Stimulated activated CD4-positive, alpha-beta T cell treated with anti-CD3 and anti-CD28 coated beads, Interleukin-1b, Interleukin-23, amount 100 ng/mL, for 48 hours (primary cell): ENCODE measurements at regions not wholly inside any gene's neighbourhood (a gene's known extent, or its start where the extent isn't known, plus 50 kb on each side); places are given as distances from the start of the nearest gene placed in this dataset.

Experiments used
- DNase-seq: peaks from one replicate; pipeline ENCODE4 v3.0.0-alpha.2; 2020

DNA sequence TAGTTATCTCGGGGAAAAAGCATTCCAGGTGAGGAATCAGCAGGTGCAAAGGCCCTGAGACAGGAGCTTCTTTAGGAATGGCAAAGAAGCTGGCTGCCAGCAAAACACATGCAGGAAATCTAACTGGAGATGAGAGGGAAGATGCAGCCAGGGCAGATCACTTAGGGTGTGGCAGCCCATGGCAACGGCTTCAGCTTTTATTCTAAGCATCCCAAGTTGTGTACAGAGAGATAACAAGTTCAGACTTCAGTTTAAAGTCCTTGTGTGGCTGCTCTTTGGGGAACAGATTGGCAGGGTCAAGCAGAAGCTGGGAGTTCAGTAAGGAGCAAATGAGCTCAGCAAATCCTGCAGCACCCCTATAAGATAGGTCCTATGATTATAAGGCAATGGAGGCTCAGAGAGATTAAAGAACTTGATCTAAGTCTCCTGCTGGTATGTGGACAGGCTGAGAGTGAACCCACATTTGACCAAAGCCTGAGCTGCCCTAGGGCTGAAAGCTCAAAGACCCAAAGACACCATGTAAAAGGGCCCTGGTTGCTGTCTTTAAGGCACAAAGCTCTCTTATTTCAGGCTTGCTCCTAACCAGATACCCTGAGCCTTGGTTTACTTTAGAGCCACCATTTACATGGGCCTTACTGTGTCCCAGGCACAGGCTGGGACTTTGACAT lies 466.8 kb downstream of the SOX6 start:
- DNase-seq = no peak

DNA sequence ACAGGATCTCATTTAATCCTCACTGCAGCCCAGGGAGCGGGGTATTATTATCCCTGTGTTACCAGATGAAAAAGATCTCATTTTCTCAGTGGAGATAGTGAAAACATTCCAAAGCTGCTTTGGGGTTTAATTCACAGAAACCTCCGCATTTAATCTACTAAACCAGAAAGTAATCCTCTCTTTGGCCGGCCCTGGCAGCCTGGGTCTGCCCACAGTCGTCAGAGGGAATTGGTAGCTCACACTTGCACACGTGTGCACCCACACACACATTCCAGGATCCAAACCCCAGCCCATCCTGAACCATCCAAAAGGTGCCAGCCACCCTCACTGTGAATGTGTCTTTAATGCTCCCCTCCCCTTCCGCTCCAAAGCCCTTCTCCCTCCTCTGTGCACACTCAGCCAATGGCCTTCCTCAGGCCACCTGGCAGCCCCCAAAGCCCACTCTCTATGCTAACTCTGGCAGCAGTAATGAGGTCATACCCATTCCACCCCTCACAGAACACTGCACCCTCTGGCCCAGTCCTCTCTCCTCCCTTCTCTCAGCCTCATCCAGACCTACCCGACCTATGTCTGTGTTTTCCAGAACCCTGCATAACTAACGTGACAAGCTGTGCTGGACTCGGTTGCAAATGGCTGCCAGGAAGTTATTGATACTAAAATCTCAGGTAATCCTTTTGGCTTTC lies 466.2 kb downstream of the SOX6 start:
- DNase-seq = no peak

DNA sequence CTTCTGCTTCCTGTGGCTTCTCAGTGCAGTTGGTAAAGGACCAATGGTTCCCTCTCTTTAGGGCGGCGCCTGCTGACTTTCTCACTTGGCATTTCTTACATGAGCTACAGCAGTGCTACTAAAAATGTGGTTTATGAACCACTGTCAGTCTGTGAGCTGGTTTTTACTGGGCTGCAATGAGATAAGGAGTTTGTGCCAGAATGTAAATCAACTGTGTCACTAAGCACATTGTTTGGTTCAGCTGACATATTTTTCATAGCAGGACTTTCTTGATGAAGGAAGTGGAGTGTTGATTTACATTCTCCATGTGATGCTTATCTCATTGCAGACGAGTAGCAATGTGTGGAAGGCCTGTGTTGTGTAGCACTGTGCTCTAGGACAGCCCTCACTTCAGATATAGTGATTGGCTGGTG lies 463.3 kb downstream of the SOX6 start:
- no peak for DNase-seq

DNA sequence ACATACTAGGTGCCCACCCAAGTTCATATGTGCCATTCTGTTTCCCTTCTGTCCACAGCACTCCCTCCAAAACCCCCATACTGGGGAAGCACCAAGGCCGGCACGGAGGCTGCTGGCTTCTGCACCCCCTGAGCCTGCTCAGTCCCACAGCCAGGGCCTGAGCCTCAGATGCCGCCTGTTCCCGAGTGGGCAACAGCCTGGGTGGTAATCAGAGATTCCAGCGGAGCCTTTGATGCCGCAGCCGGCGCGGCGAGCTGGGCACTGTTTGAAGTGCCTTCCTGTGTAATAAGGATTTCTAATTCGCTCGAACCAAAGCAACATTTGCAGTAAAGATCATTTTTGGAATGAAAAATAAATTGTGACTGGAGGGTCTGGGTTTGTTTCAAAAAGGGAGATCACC lies 460.3 kb downstream of the SOX6 start:
- DNase-seq = no peak

DNA sequence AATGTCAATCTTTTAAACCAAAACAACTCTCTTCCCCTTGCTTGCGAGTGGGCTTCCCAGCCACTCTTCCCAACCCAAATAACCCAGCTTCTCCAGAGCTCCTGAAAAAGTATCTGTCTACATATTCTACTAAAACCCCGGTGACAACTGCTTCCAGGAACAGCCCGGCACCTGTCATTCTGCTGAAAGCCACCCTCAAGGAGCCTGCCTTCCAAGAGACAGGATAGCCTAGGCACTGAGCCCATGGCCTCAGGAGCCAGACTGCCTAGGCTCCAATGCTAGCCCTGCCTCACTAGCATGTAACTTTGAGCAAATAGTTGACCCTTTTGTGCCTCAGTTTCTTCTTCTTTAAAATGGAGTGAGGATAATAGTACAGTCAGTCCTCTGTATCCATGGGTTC lies 459.8 kb downstream of the SOX6 start:
- DNase-seq = no peak

DNA sequence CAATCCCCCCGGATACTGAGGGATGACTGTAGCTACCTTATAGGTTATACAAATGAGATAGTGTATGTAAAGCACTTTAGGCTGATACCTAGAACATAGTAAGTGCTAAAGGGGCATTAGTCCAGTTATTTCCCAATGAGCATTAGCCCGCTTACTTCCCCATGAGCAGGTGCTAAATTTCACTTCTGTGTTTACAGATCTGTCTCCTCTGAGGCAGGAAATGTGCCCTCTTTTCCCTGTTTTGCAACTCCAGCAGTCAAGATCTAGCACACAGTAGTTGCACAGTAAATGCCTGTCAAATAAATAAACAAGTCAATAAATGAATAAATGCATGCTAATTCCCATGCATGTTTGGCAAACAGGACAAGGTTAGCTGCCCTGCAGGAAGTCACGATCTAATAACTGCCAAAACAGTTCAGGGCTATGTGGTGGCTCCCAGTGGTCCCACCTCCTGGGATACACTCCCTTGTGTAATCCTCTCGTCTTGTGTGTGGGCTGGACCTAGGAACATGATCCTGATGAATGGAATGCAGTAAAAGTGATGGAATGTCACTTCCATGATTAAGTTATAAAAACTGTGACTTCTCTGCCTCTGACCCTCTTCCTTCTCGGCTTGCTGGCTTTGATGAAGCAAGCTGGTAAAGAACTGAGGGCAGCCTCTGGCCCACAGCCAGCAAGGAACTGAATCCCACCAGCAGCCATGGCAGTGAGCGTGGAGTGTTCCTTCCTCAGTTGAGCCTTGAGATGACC lies 459.0 kb downstream of the SOX6 start:
- DNase-seq = no peak

DNA sequence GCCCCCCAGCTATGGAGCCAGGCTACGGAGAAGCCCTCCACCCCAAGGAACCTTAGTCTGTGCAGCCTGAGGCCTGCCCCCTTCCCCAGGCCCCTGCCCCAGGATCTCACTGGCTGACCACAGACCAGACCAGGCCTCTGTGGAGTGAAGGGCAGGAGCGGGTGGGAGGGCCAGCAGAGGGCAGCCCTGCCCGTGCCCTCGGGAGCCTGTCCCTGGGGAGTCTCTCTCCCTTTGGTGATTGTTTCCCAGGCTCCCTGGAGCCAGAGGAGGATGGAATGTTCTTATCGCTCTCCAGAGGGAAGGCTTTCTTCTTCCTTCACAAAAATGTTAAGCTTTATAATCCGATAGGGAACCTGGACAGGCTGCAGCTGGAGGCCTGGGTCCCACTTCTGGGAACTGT lies 455.3 kb downstream of the SOX6 start:
- no peak for DNase-seq

DNA sequence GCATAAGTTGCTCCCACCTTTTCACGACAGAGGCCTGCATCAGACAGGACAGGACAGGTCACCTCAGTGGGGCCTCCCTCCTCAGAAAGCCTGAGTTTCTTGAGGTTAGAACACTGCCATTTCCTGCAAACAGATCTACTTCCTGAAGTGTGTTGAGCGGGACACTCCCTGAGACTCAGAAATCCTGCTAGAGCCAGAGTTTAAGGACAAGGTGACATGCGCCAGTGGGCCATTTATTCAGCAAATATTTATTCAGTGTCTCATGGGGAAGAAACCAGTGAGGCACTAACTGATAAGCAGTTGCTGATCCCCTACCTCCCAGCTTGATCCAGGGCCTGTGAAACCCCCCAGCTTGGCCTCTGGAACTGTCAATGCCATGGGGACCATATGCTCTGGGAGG lies 454.6 kb downstream of the SOX6 start:
- no peak for DNase-seq

DNA sequence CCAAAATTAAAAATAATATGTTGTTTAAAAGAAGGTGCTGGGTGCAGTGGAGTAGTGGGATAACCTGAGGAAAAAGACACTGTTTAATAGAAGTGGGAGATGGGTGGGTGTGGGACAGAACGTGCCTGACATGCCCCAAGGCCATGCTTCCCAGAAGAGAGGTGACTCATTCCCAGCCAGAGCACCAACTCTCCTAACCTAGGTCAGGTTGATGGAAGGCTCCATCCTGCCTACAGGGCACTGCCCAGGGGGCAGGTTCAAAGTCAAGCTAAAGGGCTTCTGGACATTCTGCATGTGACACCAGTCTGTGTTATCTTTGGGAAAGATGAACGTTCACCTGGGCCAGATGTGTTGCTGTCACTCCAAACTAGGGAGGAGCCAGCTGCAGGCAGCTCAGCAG lies 453.1 kb downstream of the SOX6 start:
- DNase-seq = no peak

DNA sequence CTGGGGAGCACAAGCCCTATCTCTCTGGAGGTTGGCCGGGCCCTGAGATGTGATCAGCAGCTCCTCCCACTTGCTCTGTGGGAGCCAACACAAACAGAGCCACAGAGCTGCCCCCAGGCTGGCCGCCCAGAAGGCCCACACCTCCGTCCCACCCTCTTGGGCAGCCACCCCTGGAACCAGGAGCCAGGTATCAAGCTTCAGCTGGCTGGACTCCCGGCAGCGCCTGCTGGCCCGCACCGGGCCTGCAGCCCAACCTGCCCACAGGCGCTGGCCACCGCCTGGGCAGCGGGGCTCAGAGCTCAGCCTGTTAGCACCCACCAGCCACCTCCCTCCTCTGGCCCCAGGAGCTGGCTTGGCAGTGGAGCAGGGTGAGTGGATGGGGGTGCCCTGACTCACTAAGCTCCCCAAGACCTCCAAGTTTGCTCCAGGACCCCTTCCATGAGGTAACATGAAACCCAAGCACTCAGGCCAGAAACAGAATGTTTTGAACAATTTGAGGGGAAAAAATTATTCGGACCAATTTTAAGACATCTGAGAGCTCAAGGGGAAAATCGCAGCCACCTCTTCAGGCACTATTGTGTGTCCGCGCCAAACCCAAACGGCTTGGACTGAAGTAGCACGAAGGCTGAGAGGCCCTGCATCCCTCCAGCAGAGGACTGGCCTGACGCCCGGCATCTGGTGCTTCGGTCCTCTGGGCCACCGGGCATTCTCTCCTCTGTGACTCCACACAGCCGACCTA lies 450.8 kb downstream of the SOX6 start:
- DNase-seq = no peak

DNA sequence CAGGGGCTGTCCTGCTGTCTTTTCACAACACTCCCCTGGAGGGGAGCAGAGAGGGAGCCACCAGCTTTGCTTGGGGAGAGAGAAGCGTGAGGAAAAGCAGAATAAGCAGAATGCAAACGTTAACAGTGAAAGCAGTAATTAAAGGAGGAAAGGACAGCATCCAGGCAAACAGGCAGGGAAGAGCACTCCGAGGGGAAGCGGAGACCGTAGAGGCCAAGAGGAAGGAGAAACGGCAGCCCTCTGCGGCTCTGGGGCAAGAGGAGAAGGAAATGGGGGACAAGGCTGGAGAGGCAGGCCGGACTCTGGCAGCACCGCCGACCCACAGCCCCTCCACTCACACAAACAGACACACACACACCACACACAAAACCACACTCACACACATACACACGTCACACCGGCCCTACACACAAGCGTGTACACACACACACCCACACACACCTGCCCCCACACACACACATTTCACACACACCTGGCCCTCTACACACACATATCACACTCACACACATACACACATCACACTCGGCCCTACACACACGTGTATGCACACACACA lies 449.8 kb downstream of the SOX6 start:
- DNase-seq = no peak

DNA sequence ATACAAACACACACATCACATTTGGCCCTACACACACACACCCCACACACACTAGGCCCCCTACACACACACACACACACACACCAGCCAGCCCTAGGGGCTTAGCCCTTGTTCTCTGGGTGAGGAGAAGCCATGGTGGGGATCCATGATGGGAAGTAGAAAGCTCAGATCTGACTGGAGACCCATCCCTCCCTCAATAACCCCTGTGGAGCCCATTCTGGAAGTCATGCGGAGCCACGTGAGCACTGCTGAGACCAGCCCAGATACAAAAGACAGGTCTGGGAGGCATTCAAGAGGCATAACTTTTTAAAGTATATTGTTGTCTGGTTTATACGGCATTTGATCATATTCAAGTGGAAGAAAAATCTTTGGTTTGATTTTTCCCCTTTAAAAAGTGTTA lies 448.5 kb downstream of the SOX6 start:
- no peak for DNase-seq

DNA sequence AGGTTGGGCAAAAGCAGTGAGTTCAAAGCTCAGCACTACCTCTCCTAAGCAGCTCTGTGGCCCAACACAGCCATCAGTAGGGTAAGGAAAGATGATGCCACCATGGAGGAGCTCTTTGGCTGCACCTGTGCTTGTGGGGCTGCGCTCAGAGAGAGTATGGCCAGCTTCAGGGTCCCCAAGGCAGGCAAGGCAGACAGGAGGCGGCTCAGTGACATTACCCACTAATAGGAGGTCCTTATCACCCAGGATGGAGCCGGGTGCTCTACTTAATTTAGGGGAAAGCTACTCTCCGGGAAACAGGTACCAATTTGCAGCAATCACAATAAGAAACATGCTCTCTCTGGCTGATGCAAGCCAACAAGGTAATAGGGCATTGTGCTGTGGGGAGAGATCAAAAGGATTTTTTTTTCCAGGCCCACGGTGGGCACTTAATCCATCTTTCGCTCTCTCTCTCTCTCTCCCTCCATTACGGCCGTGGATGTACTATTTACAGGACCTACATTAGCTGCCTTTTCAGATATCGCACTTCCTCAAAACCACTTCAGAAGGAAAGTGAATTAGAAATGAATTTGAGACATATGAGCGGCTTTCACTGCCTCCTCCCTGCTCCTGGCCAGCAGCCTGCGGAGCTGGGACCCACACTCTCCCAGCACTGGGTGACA lies 446.3 kb downstream of the SOX6 start:
- no peak for DNase-seq

DNA sequence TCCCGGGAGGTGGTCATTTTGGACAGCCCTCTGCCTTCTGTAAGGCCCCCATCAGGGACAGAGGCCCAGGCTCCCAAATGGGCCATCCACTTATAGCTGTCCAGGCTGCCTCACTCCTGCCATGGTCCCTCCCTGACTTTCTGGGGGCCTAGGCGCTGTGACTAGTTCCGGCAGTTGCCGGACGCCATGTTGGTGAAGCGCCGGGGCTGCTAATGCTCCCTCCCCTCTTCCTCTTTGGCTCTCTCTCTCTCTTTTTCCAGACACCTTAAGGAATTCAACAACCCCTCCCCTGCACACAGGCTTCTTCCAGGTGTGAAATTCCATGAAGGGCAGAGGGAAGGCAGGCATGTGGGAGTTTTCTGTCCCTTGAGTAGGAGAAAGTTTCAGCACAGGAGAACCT lies 445.6 kb downstream of the SOX6 start:
- no peak for DNase-seq

DNA sequence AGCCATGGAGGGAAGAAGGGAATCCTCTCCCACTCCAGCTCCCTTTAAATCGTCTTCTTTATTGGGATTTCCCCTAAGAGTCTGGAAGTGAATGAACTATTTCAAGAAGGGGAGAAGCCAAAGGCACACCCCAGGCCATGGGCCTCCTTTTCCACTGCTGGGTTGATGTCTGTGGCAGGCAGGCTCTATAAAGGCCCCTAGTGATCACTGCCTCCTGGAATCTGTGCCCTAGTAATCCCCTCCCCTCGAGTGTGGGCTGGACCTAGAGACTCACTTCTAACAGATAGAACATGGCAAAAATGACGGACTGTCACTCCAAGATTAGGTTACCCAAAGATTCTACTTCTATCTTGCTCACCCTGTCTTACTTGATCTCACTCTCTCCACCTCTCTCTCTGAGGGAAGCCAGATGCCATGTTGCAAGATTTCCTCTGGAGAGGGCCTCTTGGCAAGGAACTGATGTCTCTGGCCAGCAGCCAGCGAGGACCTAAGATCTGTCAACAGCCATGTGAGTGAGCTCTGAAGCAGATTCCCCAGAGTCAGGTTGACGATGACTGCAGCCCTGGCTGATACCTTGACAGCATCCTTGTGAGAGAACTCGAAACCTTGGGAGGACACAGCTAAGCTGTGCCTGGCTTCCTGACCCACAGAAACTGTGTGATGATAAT lies 444.8 kb downstream of the SOX6 start:
- DNase-seq = no peak

DNA sequence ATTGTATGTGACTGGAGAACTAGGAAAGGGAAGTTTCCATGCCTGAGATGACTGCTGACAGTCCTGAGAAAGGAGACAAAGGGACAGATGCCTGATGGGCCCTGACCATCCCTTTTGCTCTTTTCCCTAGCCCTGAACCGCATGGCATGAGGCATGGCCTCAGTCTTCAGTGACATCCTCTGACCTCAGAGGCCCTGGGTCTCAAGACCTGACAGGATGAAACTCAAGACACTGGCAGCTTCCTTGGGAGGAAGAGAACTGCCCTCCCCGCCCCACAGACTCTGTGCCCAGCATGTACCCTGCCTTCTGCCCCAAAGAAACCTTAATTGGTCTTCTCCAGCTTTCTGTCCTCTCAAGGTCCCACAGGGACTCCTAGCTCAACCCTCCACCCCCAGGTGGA lies 444.1 kb downstream of the SOX6 start:
- DNase-seq = no peak

DNA sequence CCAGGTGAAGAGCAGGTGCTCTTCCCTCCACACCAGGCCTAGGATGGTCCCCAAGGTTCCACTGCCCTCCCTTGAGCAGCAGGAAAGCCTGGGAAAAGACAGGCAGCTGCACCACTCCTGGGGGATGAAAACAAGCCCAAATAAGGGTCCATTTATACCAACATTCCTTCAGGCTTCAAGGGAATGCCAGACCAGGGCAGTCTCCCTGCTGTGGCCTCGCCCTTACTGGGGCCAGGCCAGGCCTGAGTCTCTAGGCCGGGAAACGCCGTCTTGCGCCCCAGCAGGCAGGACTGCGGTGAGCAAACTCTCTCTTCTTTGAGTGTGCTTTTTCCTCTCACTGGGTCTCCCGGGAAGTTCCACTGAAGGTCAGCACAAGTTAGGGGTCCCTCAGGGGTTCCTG lies 443.5 kb downstream of the SOX6 start:
- DNase-seq = no peak

DNA sequence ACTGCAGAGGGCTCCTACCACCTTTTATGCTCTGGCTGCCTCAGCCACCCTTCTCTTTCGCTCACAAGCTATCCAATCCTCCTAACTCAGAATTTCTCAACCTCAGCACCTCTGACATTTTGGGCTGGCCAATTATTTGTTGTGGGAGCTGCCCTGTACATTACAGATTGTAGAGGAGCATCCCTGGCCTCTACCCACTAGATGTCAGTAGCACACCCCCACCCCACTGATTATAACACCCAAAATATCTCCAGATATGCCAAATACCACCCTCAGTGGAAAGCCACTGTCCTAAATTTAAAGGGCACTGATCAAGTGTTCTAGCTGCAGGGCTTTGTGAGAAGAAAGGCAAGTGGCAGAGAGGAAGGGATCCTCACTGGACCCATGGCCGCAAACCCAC lies 443.1 kb downstream of the SOX6 start:
- DNase-seq = no peak
